ENCODE measurements at regions not wholly inside any gene's neighbourhood (a gene's known extent, or its start where the extent isn't known, plus 50 kb on each side); places are given as distances from the start of the nearest gene placed in this dataset.

GRCh38 chr15:36332301-36332700 is 247.1 kb upstream of the CDIN1 start:
- no peak for DNase-seq (ENCODE audit: low read depth in 2 of 3, low spot score in 2 of 3)

GRCh38 chr15:36332896-36333295 is 246.5 kb upstream of the CDIN1 start:
- no peak for DNase-seq (ENCODE audit: low read depth in 2 of 3, low spot score in 2 of 3)

GRCh38 chr15:36334059-36334458 is 245.4 kb upstream of the CDIN1 start:
- no peak for DNase-seq (ENCODE audit: low read depth in 2 of 3, low spot score in 2 of 3)

GRCh38 chr15:36335224-36335623 is 244.2 kb upstream of the CDIN1 start:
- no peak for DNase-seq (ENCODE audit: low read depth in 2 of 3, low spot score in 2 of 3)

- DNase-seq (ENCODE audit: low read depth in 2 of 3, low spot score in 2 of 3): no peak
Observed at GRCh38 chr15:36335659-36336058, 243.8 kb upstream of the CDIN1 start.

- DNase-seq (ENCODE audit: low read depth in 2 of 3, low spot score in 2 of 3): no peak
Observed at GRCh38 chr15:36344887-36345286, 234.5 kb upstream of the CDIN1 start.

GRCh38 chr15:36347272-36347858 is 232.1 kb upstream of the CDIN1 start:
- DNase-seq (ENCODE audit: low read depth in 2 of 3, low spot score in 2 of 3): no peak

GRCh38 chr15:36356466-36356865 is 223.0 kb upstream of the CDIN1 start:
- no peak for DNase-seq (ENCODE audit: low read depth in 2 of 3, low spot score in 2 of 3)

- no peak for DNase-seq (ENCODE audit: low read depth in 2 of 3, low spot score in 2 of 3)
Observed at GRCh38 chr15:36356978-36357601, 222.3 kb upstream of the CDIN1 start.

GRCh38 chr15:36358094-36358493 is 221.3 kb upstream of the CDIN1 start:
- DNase-seq (ENCODE audit: low read depth in 2 of 3, low spot score in 2 of 3): no peak

GRCh38 chr15:36358523-36358922 is 220.9 kb upstream of the CDIN1 start:
- DNase-seq (ENCODE audit: low read depth in 2 of 3, low spot score in 2 of 3): no peak

GRCh38 chr15:36359286-36359685 is 220.1 kb upstream of the CDIN1 start:
- no peak for DNase-seq (ENCODE audit: low read depth in 2 of 3, low spot score in 2 of 3)

GRCh38 chr15:36361351-36361870 is 218.0 kb upstream of the CDIN1 start:
- no peak for DNase-seq (ENCODE audit: low read depth in 2 of 3, low spot score in 2 of 3)

- no peak for DNase-seq (ENCODE audit: low read depth in 2 of 3, low spot score in 2 of 3)
Observed at GRCh38 chr15:36362509-36362915, 216.9 kb upstream of the CDIN1 start.

GRCh38 chr15:36363335-36363734 is 216.1 kb upstream of the CDIN1 start:
- no peak for DNase-seq (ENCODE audit: low read depth in 2 of 3, low spot score in 2 of 3)

- no peak for DNase-seq (ENCODE audit: low read depth in 2 of 3, low spot score in 2 of 3)
Observed at GRCh38 chr15:36364377-36364776, 215.0 kb upstream of the CDIN1 start.

- DNase-seq (ENCODE audit: low read depth in 2 of 3, low spot score in 2 of 3): no peak
Observed at GRCh38 chr15:36365963-36366362, 213.5 kb upstream of the CDIN1 start.

GRCh38 chr15:36370051-36370730 is 209.2 kb upstream of the CDIN1 start:
- no peak for DNase-seq (ENCODE audit: low read depth in 2 of 3, low spot score in 2 of 3)

- DNase-seq (ENCODE audit: low read depth in 2 of 3, low spot score in 2 of 3): no peak
Observed at GRCh38 chr15:36370731-36371112, 208.7 kb upstream of the CDIN1 start.

- no peak for DNase-seq (ENCODE audit: low read depth in 2 of 3, low spot score in 2 of 3)
Observed at GRCh38 chr15:36371509-36371908, 207.9 kb upstream of the CDIN1 start.

GRCh38 chr15:36372968-36373367 is 206.5 kb upstream of the CDIN1 start:
- no peak for DNase-seq (ENCODE audit: low read depth in 2 of 3, low spot score in 2 of 3)

- DNase-seq (ENCODE audit: low read depth in 2 of 3, low spot score in 2 of 3): no peak
Observed at GRCh38 chr15:36373550-36373949, 205.9 kb upstream of the CDIN1 start.

Measured in activated CD8-positive, alpha-beta memory T cell treated with anti-CD3 and anti-CD28 coated beads for 48 hours (primary cell).